A673 (cell line): ENCODE measurements at regions not wholly inside any gene's neighbourhood (a gene's known extent, or its start where the extent isn't known, plus 50 kb on each side); places are given as distances from the start of the nearest gene placed in this dataset.

Source experiments
- BruUV-seq: library from RNA; stranded (reverse); fragments of 400-500 nt; replicated peaks from 2 replicates; lab custom pipeline; 2021; lab: Mats Ljungman, UMichigan
- CTCF ChIA-PET: fragments of 300-600 bp; sonication (Branson Sonifier 250); formaldehyde crosslinking; loops from one replicate; lab custom pipeline; 2022; ENCODE audit warnings: antibody characterized with exemption; lab: Charles Lee
- POLR2A ChIA-PET: fragments of 300-600 bp; sonication (Branson Sonifier 250); formaldehyde crosslinking; loops from one replicate; lab custom pipeline; 2022; ENCODE audit warnings: antibody characterized with exemption; ENCODE audit not compliant: low non-redundant PET; lab: Charles Lee
- DNase-seq: peaks from one replicate; pipeline ENCODE4 v3.0.0-alpha.2; 2015; ENCODE audit warnings: low spot score
- H3K27ac ChIP-seq: fragments of 200-600 bp; sonication (generic); 2 replicates; pipeline ENCODE4 v1.5.1; 2016; ENCODE audit warnings: mixed run types, low read depth, mild to moderate bottlenecking, mixed read lengths, antibody characterized with exemption, low read length; ENCODE audit not compliant: poor library complexity, severe bottlenecking
- H3K27me3 ChIP-seq: fragments of 200-600 bp; sonication (generic); replicated peaks from 2 replicates; pipeline ENCODE4 v1.6.1; 2017; ENCODE audit warnings: mixed run types, low read depth, mild to moderate bottlenecking, mixed read lengths, antibody characterized with exemption, low read length; ENCODE audit not compliant: insufficient read depth, poor library complexity
- H3K36me3 ChIP-seq: fragments of 200-600 bp; sonication (generic); 2 replicates; pipeline ENCODE4 v1.6.1; 2016; ENCODE audit warnings: mixed run types, mild to moderate bottlenecking, mixed read lengths, antibody characterized with exemption, low read length; ENCODE audit not compliant: insufficient read depth, poor library complexity, severe bottlenecking
- H3K4me1 ChIP-seq: fragments of 200-600 bp; sonication (generic); 2 replicates; pipeline ENCODE4 v1.6.1; 2017; ENCODE audit warnings: mixed run types, mild to moderate bottlenecking, mixed read lengths, antibody characterized with exemption, low read length; ENCODE audit not compliant: insufficient read depth, poor library complexity, severe bottlenecking
- H3K4me3 ChIP-seq: fragments of 200-600 bp; sonication (generic); 2 replicates; pipeline ENCODE4 v1.5.1; 2016; ENCODE audit warnings: low read depth, mixed run types, mild to moderate bottlenecking, mixed read lengths, low read length; ENCODE audit not compliant: poor library complexity, severe bottlenecking
- H3K9me3 ChIP-seq: fragments of 200-600 bp; sonication (generic); 2 replicates; pipeline ENCODE4 v1.6.1; 2016; ENCODE audit warnings: mixed run types, low read depth, mild to moderate bottlenecking, mixed read lengths, antibody characterized with exemption, low read length; ENCODE audit not compliant: poor library complexity, severe bottlenecking
- CTCF ChIP-seq: fragments of 300-800, 200-600 bp; sonication (generic); conservative IDR thresholded peaks from 2 replicates; pipeline ENCODE4 v1.5.1; 2017; ENCODE audit warnings: low read depth, mild to moderate bottlenecking, antibody characterized with exemption, low read length, moderate library complexity, mixed read lengths
- EZH2 ChIP-seq: fragments of 200-600 bp; sonication (generic); IDR thresholded peaks from 2 replicates; pipeline ENCODE4 v1.6.1; 2017; ENCODE audit warnings: borderline replicate concordance, low read depth, mild to moderate bottlenecking, mixed read lengths, antibody characterized with exemption, low read length; ENCODE audit not compliant: poor library complexity, severe bottlenecking
- intact Hi-C: fragments of 100-400 bp; cut with micrococcal nuclease; formaldehyde crosslinking; loops from one replicate; pipeline ENCODE4 v1.10.0; 2022; ENCODE audit not compliant: unreplicated experiment

GRCh38 chr5:92777421-92777820 is 803.6 kb downstream of the NR2F1-AS1 start:
- no peak overlapping the region for H3K4me3 ChIP-seq
- intact Hi-C loops = no loop called here

GRCh38 chr5:92775711-92776615 is 805.1 kb downstream of the NR2F1-AS1 start:
- intact Hi-C loops = no loop called here
- Histone ChIP-seq H3K9me3 (no peaks in the 10 kb centered on the region), H3K4me1 (no peaks in the 10 kb centered on the region), H3K4me3 (no peak overlapping the region), H3K27me3 (no peaks in the 10 kb centered on the region), H3K27ac (no peak overlapping the region), H3K36me3 (no peaks in the 10 kb centered on the region)
- ChIA-PET CTCF (no interaction called here), POLR2A (no interaction called here)
- no TSS peak for BruUV-seq
- no peak for DNase-seq
- no peak for TF ChIP-seq EZH2
- no peak for TF ChIP-seq CTCF

More at GRCh38 chr5:92777421-92777820, 803.6 kb downstream of the NR2F1-AS1 start:
- Histone ChIP-seq H3K4me1 (no peaks in the 10 kb centered on the region), H3K27me3 (no peaks in the 10 kb centered on the region), H3K9me3 (no peaks in the 10 kb centered on the region), H3K36me3 (no peaks in the 10 kb centered on the region), H3K27ac (no peak overlapping the region)
- no TSS peak for BruUV-seq
- no peak for DNase-seq
- POLR2A ChIA-PET = no interaction called here
- CTCF ChIA-PET = no interaction called here
- TF ChIP-seq CTCF (no peak), EZH2 (no peak)

- H3K27me3 ChIP-seq = no peaks in the 10 kb centered on the region
- H3K27ac ChIP-seq = no peak overlapping the region
- POLR2A ChIA-PET = no interaction called here
- H3K9me3 ChIP-seq = no peaks in the 10 kb centered on the region
- CTCF ChIA-PET = no interaction called here
- H3K4me1 ChIP-seq = no peaks in the 10 kb centered on the region
- intact Hi-C loops = no loop called here
- no peaks in the 10 kb centered on the region for H3K36me3 ChIP-seq
- no TSS peak for BruUV-seq
- TF ChIP-seq EZH2 (no peak), CTCF (no peak)
- DNase-seq = no peak
- H3K4me3 ChIP-seq = no peak overlapping the region
Measured at GRCh38 chr5:92769978-92770377, 811.0 kb downstream of the NR2F1-AS1 start.
